Endothelial cell of umbilical vein (primary cell): ENCODE measurements at regions not wholly inside any gene's neighbourhood (a gene's known extent, or its start where the extent isn't known, plus 50 kb on each side); places are given as distances from the start of the nearest gene placed in this dataset.
"Not testable (repeated sequence)": the region's sequence is repeated elsewhere in the genome, so short reads cannot be mapped to it uniquely, and the experiment has no call there.

ENCODE experiments used
- BruUV-seq: library from RNA; stranded (reverse); fragments of 400-500 nt; replicated peaks from 2 replicates; lab custom pipeline; 2021; lab: Mats Ljungman, UMichigan
- CTCF ChIA-PET: fragments of 300-600, 350-600 bp; sonication (Branson Sonifier 250); formaldehyde crosslinking; loops from one replicate; lab custom pipeline; 2021; ENCODE audit warnings: antibody characterized with exemption, inconsistent platforms; lab: Charles Lee
- POLR2A ChIA-PET: fragments of 300-600, 350-600 bp; sonication (Branson Sonifier 250); formaldehyde crosslinking; loops from one replicate; lab custom pipeline; 2021; ENCODE audit warnings: antibody characterized with exemption, inconsistent platforms; lab: Charles Lee
- DNase-seq: peaks from one replicate; pipeline ENCODE4 v3.0.0-alpha.2; 2011; ENCODE audit warnings: low read depth, low spot score
- FAIRE-seq: peaks from 2 replicates; lab custom pipeline; 2011; peaks lifted over from hg19 to GRCh38; lab: Jason Lieb, UNC
- H2AFZ ChIP-seq: 2 replicates; pipeline ENCODE4 v1.6.0; 2012; ENCODE audit warnings: low read depth, low read length, control low read depth, inconsistent platforms
- H3K27ac ChIP-seq: 2 replicates; pipeline ENCODE4 v1.5.1; 2011; ENCODE audit warnings: low read depth, mild to moderate bottlenecking, control low read depth, low read length, moderate library complexity; ENCODE audit not compliant: insufficient read depth
- H3K27me3 ChIP-seq, 2 experiments: 2 replicates each; pipeline versions ENCODE4 v1.6.0 to v1.6.1; 2011; ENCODE audit warnings: low read length in 2 of 2, mixed read lengths in 1 of 2; ENCODE audit not compliant: control insufficient read depth in 2 of 2, insufficient read depth in 2 of 2
- H3K36me3 ChIP-seq, 2 experiments: 2 replicates in 1 of 2; 3 replicates in 1 of 2; pipeline ENCODE4 v1.5.1; 2011; ENCODE audit warnings: low read length in 2 of 2, mild to moderate bottlenecking in 1 of 2, moderate library complexity in 1 of 2; ENCODE audit not compliant: control insufficient read depth in 2 of 2, insufficient read depth in 2 of 2; ENCODE audit errors: extremely low read depth in 1 of 2
- H3K4me1 ChIP-seq: 3 replicates; pipeline ENCODE4 v1.5.1; 2011; ENCODE audit warnings: mild to moderate bottlenecking, low read length; ENCODE audit not compliant: control insufficient read depth, insufficient read depth; ENCODE audit errors: extremely low read depth
- H3K4me2 ChIP-seq: 2 replicates; pipeline ENCODE4 v1.6.1; 2011; ENCODE audit warnings: low read length, control low read depth, mixed read lengths; ENCODE audit not compliant: insufficient read depth
- H3K4me3 ChIP-seq, 3 experiments: fragments of 200-600 bp in 1 of 3; sonication (generic), shearing (Covaris generic) in 1 of 3; replicated peaks in 1 of 3; 2 replicates each; pipeline ENCODE4 v1.5.1; 2011 to 2016; ENCODE audit warnings: control low read depth in 3 of 3, low read length in 3 of 3, mild to moderate bottlenecking in 2 of 3, inconsistent platforms in 1 of 3, low read depth in 1 of 3, moderate library complexity in 1 of 3; ENCODE audit not compliant: insufficient read depth in 1 of 3
- H3K79me2 ChIP-seq: 2 replicates; pipeline ENCODE4 v1.6.0; 2012; ENCODE audit warnings: low read length, inconsistent platforms; ENCODE audit not compliant: control insufficient read depth, insufficient read depth
- H3K9ac ChIP-seq: replicated peaks from 2 replicates; pipeline ENCODE3; 2011; ENCODE audit warnings: low read length, control low read depth; ENCODE audit not compliant: insufficient read depth; ENCODE audit errors: extremely low read depth
- H3K9me1 ChIP-seq: replicated peaks from 3 replicates; pipeline ENCODE4 v1.6.0; 2011; ENCODE audit warnings: mild to moderate bottlenecking, low read length; ENCODE audit not compliant: control insufficient read depth, insufficient read depth; ENCODE audit errors: extremely low read depth
- H3K9me3 ChIP-seq: replicated peaks from 2 replicates; pipeline ENCODE4 v1.5.1; 2012; ENCODE audit warnings: low read length, inconsistent platforms; ENCODE audit not compliant: control insufficient read depth, insufficient read depth
- H4K20me1 ChIP-seq: replicated peaks from 2 replicates; pipeline ENCODE3; 2011; ENCODE audit warnings: mild to moderate bottlenecking, low read length; ENCODE audit not compliant: control insufficient read depth, insufficient read depth; ENCODE audit errors: extremely low read depth
- CTCF ChIP-seq, 2 donors: IDR thresholded peaks; 1 replicate in 1 of 2; 2 replicates in 1 of 2; pipeline ENCODE4 v1.5.1; 2011; ENCODE audit warnings: low read length in 2 of 2, mild to moderate bottlenecking in 2 of 2, moderate library complexity in 2 of 2, control low read depth in 1 of 2, inconsistent platforms in 1 of 2, low read depth in 1 of 2; ENCODE audit not compliant: insufficient read depth in 1 of 2; ENCODE audit errors: extremely low read depth in 1 of 2
- EZH2 ChIP-seq: IDR thresholded peaks from 2 replicates; pipeline ENCODE4 v1.6.1; 2012; ENCODE audit warnings: borderline replicate concordance, low read depth, mild to moderate bottlenecking, moderate library complexity, low read length, inconsistent platforms; ENCODE audit not compliant: severe bottlenecking
- FOS ChIP-seq: IDR thresholded peaks from 2 replicates; pipeline ENCODE4 v1.6.1; 2011; ENCODE audit warnings: mild to moderate bottlenecking, low read length, moderate library complexity, borderline replicate concordance; ENCODE audit not compliant: insufficient read depth
- GATA2 ChIP-seq: IDR thresholded peaks from 2 replicates; pipeline ENCODE4 v1.7.0; 2011; ENCODE audit warnings: low read depth, mild to moderate bottlenecking, moderate library complexity, mixed read lengths, low read length; ENCODE audit not compliant: insufficient read length, insufficient read depth
- JUN ChIP-seq: IDR thresholded peaks from 2 replicates; pipeline ENCODE4 v1.6.1; 2011; ENCODE audit warnings: borderline replicate concordance, low read depth; ENCODE audit not compliant: insufficient read length, insufficient read depth
- MAX ChIP-seq: IDR thresholded peaks from 2 replicates; pipeline ENCODE4 v1.6.1; 2011; ENCODE audit not compliant: insufficient read depth, insufficient read length
- MYC ChIP-seq: IDR thresholded peaks from one replicate; pipeline ENCODE4 v1.6.1; 2011; ENCODE audit warnings: mild to moderate bottlenecking, low read depth, low read length
- POLR2A ChIP-seq: IDR thresholded peaks from 2 replicates; pipeline ENCODE4 v1.6.1; 2012; ENCODE audit warnings: low read depth, mild to moderate bottlenecking, control low read depth, low read length
- POLR2AphosphoS5 ChIP-seq: IDR thresholded peaks from 2 replicates; pipeline ENCODE4 v1.6.1; 2012; ENCODE audit warnings: low read depth, mild to moderate bottlenecking, control low read depth, low read length, moderate library complexity; ENCODE audit not compliant: insufficient read depth
- dilution Hi-C: fragments of 300-500 bp; cut with MboI; formaldehyde crosslinking; loops from one replicate; pipeline ENCODE4 v1.15.0; 2019; ENCODE audit warnings: low sequenced_read_pairs; ENCODE audit not compliant: extremely low pct_ligation_motif_present
- intact Hi-C: fragments of 100-400 bp; cut with micrococcal nuclease; formaldehyde crosslinking; loops from one replicate; pipeline ENCODE4 v1.10.0; 2022

GRCh38 chr3:95240395-95240794, 1177.5 kb downstream of the NSUN3 start:
- H3K27me3 ChIP-seq: no peaks in the 10 kb centered on the region
- dilution Hi-C loops (no loop called here), intact Hi-C loops (no loop called here)
- H2AFZ ChIP-seq: no peak overlapping the region
- TF ChIP-seq CTCF (IDR thresholded peaks at IDR 0.05; ENCODE audit: extremely low read depth in 1 of 2, insufficient read depth in 1 of 2, low read depth in 1 of 2, low read length in 2 of 2) (no peak), GATA2 (no peak), POLR2AphosphoS5 (no peak), JUN (no peak), POLR2A (no peak), MAX (no peak), EZH2 (no peak), MYC (no peak), FOS (no peak)
- POLR2A ChIA-PET: no interaction called here
- CTCF ChIA-PET: no interaction called here
- H3K9ac ChIP-seq: no peak overlapping the region
- H3K9me1 ChIP-seq: no peaks in the 10 kb centered on the region
- no peaks in the 10 kb centered on the region for H3K79me2 ChIP-seq
- no peak overlapping the region for H3K4me3 ChIP-seq
- no peaks in the 10 kb centered on the region for H3K4me1 ChIP-seq
- no peaks in the 10 kb centered on the region for H3K9me3 ChIP-seq
- no peak for DNase-seq
- BruUV-seq: no TSS peak
- H3K27ac ChIP-seq: no peak overlapping the region
- H3K4me2 ChIP-seq: no peak overlapping the region
- no peaks in the 10 kb centered on the region for H4K20me1 ChIP-seq
- H3K36me3 ChIP-seq: no peaks in the 10 kb centered on the region
- no peak for FAIRE-seq

GRCh38 chr3:95241256-95241655, 1178.4 kb downstream of the NSUN3 start:
- intact Hi-C loops, FAIRE-seq, H3K9me3 ChIP-seq, H3K27me3 ChIP-seq, H2AFZ ChIP-seq, H3K79me2 ChIP-seq, H4K20me1 ChIP-seq, dilution Hi-C loops, BruUV-seq, POLR2A ChIA-PET, H3K4me3 ChIP-seq, H3K4me2 ChIP-seq, H3K4me1 ChIP-seq, H3K27ac ChIP-seq, H3K36me3 ChIP-seq, H3K9ac ChIP-seq, H3K9me1 ChIP-seq, CTCF ChIA-PET, DNase-seq: not testable (repeated sequence)
